ENCODE measurements at regions not wholly inside any gene's neighbourhood (a gene's known extent, or its start where the extent isn't known, plus 50 kb on each side); places are given as distances from the start of the nearest gene placed in this dataset.

DNA sequence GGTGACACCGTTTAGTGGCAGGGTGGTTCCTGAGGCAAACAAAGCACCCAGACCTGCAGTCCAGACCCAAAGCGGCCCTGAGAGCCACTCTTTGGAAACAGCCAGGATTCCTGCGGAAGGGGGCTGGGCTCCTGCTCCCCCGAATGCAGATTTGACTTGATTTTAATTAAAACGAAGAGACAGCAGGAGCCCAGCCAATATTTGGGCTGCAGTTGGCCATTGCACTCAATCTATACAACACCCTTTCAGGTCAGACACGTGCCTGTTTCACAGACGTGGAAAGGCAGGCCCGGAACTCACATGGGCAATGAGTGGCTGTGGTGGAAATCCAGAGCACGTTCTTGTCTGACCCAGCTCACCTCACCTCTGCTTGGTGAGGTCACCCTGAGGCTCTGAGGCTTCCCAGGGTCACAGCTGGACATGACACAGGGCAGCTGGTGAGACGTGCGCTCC lies 122.4 kb downstream of the NDUFA10 start:
- TF ChIP-seq, protein P1, sequence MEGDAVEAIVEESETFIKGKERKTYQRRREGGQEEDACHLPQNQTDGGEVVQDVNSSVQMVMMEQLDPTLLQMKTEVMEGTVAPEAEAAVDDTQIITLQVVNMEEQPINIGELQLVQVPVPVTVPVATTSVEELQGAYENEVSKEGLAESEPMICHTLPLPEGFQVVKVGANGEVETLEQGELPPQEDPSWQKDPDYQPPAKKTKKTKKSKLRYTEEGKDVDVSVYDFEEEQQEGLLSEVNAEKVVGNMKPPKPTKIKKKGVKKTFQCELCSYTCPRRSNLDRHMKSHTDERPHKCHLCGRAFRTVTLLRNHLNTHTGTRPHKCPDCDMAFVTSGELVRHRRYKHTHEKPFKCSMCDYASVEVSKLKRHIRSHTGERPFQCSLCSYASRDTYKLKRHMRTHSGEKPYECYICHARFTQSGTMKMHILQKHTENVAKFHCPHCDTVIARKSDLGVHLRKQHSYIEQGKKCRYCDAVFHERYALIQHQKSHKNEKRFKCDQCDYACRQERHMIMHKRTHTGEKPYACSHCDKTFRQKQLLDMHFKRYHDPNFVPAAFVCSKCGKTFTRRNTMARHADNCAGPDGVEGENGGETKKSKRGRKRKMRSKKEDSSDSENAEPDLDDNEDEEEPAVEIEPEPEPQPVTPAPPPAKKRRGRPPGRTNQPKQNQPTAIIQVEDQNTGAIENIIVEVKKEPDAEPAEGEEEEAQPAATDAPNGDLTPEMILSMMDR (IDR thresholded peaks at IDR 0.05), result no peak
- TF ChIP-seq POLR2A (IDR thresholded peaks at IDR 0.05), result no peak
